Thoracic aorta (tissue), 2 donors: ENCODE measurements at regions not wholly inside any gene's neighbourhood (a gene's known extent, or its start where the extent isn't known, plus 50 kb on each side); places are given as distances from the start of the nearest gene placed in this dataset.

Source experiments
- ATAC-seq: fragments of 150-250 bp; one replicate; pipeline ENCODE4 v1.8.0; 2017; ENCODE audit warnings: low read depth; ENCODE audit not compliant: insufficient number of reproducible peaks, low FRiP score
- DNase-seq: peaks from one replicate; pipeline ENCODE4 v3.0.0-alpha.2; 2020; ENCODE audit warnings: low spot score
- H3K27ac ChIP-seq, 2 donors: fragments of 200-600 bp; sonication (generic); 1 replicate in 1 of 2; 2 replicates in 1 of 2; pipeline ENCODE4 v1.5.1; 2016; ENCODE audit warnings: mild to moderate bottlenecking in 2 of 2, moderate library complexity in 2 of 2
- H3K27me3 ChIP-seq: fragments of 200-600 bp; sonication (generic); replicated peaks from 2 replicates; pipeline ENCODE4 v1.6.0; 2016; ENCODE audit warnings: mild to moderate bottlenecking; ENCODE audit not compliant: insufficient read depth
- H3K36me3 ChIP-seq: fragments of 200-600 bp; sonication (generic); one replicate; pipeline ENCODE4 v1.5.1; 2016
- H3K4me1 ChIP-seq, 2 donors: fragments of 200-600 bp; sonication (generic); 1 replicate in 1 of 2; 2 replicates in 1 of 2; pipeline versions ENCODE4 v1.5.1 to v1.6.0; 2016; ENCODE audit warnings: low read depth in 2 of 2, mild to moderate bottlenecking in 1 of 2; ENCODE audit not compliant: control insufficient read depth in 1 of 2
- H3K4me3 ChIP-seq: fragments of 200-600 bp; sonication (generic); 2 replicates; pipeline ENCODE4 v1.5.1; 2016; ENCODE audit warnings: mild to moderate bottlenecking
- H3K9me3 ChIP-seq: fragments of 200-600 bp; sonication (generic); 2 replicates; pipeline ENCODE4 v1.5.1; 2016
- TF ChIP-seq, protein P1 (sequence below): fragments of 200-600 bp; sonication (generic); IDR thresholded peaks from one replicate; pipeline ENCODE4 v1.5.1; 2019; ENCODE audit warnings: antibody characterized with exemption

DNA sequence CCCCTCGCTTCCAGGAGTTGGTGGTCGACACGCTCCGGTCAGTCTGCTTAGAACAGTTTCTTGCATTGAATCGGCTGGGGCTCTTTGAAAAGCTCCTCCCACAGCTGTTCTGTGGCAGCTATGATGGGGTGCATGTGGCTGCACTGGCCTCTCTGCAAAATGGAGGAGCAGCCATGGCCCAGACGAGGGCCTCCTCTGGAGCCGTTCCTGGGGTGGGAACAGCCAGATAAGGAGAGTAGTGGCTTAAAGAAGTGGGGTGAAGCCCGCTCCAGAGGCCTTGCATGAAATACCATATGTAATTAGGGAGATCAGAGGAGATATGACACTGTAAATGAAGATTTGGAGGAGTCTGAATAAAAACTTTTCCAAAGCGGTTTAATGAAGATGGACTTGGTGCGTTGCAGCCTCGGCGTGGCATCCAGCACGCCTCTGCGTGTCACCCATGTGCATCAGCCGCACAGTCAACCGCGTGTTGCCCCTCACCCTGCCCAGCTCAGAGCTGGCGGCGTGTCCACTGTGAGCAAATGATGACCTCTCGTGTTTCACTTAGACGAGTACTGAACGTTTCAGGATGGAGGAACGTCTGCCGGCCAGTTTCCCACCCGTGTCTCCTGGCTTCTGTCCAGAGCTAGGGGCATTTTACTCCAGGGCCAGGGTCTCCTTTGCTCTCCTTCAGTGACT is 199.2 kb downstream of the TEX29 start:
- DNase-seq (no peak), ATAC-seq (no peak)
- TF ChIP-seq, protein P1, sequence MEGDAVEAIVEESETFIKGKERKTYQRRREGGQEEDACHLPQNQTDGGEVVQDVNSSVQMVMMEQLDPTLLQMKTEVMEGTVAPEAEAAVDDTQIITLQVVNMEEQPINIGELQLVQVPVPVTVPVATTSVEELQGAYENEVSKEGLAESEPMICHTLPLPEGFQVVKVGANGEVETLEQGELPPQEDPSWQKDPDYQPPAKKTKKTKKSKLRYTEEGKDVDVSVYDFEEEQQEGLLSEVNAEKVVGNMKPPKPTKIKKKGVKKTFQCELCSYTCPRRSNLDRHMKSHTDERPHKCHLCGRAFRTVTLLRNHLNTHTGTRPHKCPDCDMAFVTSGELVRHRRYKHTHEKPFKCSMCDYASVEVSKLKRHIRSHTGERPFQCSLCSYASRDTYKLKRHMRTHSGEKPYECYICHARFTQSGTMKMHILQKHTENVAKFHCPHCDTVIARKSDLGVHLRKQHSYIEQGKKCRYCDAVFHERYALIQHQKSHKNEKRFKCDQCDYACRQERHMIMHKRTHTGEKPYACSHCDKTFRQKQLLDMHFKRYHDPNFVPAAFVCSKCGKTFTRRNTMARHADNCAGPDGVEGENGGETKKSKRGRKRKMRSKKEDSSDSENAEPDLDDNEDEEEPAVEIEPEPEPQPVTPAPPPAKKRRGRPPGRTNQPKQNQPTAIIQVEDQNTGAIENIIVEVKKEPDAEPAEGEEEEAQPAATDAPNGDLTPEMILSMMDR: no peak

DNA sequence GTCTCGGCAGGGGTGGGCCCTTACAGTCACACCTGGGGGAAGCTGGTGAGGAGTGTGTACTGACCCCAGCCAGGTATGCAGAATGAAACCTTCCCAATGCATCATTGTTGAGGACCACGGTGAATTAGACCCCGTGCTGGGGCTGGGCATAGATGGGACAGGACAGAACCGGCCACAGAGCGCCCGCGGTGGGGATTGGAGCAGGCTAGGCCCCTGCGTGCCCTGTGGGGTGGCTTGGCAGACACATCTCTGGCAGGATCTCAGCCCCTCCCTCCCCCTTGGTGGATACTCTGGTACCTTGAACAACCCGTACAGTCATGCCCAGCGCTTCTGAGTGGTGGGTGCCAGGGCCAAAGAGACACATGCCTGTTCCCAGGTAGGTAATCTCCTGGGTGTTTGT is 200.6 kb downstream of the TEX29 start:
- DNase-seq (no peak), ATAC-seq (no peak)
- Histone ChIP-seq H3K27me3 (no peaks in the 10 kb centered on the region), H3K9me3 (no peaks in the 10 kb centered on the region), H3K4me3 (no peak overlapping the region), H3K36me3 (no peaks in the 10 kb centered on the region), H3K4me1 (no peaks in the 10 kb centered on the region), H3K27ac (no peak overlapping the region)
- TF ChIP-seq, protein P1: no peak

More for the DNA sequence above, 199.2 kb downstream of the TEX29 start:
- Histone ChIP-seq H3K36me3 (no peaks in the 10 kb centered on the region), H3K4me1 (no peaks in the 10 kb centered on the region), H3K4me3 (no peak overlapping the region), H3K9me3 (no peaks in the 10 kb centered on the region), H3K27ac (no peak overlapping the region), H3K27me3 (no peaks in the 10 kb centered on the region)

DNA sequence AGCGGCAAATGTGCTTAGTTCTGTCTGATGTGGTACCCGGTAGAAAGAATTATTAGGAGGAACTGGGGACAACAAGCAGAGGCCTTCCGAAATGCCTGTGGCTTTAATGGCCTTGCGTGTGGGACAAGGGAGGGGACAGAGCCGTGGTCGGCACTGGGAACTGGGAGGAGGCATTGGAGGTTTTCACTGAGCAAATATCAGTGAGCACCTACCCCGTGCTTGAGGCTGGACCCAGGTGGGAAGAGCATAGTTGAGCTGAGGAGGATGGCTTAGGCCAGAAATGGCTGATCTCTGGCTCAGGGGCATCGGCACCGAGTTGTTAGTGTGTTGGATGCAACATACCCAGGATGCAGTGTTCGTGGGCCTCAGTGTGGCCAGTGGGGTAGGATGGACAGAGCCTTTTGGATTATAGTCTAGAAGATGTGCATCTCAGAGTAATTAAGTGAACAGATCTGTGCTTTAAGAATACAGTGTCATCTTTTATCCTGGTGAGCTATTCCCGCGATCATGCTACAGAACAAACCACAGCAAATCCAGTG is 201.3 kb downstream of the TEX29 start:
- Histone ChIP-seq H3K27me3 (no peaks in the 10 kb centered on the region), H3K4me1 (no peaks in the 10 kb centered on the region), H3K4me3 (no peak overlapping the region), H3K36me3 (no peaks in the 10 kb centered on the region), H3K9me3 (no peaks in the 10 kb centered on the region), H3K27ac (no peak overlapping the region)
- ATAC-seq: no peak
- TF ChIP-seq, protein P1: no peak
- DNase-seq: no peak

DNA sequence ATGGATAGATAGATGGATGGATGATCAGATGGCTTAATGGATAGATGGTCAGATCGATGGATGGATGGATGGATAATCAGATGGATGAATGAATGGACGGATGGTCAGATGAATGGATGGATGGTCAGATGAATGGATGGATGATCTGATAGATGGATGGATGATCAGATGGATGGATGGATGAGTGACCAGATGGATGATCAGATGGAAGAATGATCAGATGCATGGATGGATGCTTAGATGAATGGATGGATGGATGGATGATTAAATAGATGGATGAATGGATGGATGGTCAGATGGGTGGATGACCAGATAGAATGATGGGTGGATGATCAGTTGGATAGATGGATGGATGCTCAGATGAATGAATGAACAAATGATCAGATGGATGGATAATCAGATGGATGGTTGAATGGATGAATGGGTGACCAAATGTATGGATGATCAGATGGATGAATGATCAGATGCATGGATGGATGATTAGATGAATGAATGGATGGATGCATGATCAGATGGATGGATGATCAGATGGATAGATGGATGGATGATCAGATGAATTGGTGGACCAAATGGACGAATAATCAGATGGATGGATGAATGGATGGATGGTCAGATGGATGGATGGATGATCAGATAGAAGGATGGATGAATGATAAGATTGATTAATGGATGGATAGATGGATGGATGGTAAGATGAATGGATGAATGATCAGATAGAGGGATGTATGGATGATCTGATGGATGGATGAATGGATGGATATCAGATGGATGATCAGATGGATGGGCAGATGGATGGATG is 205.1 kb downstream of the TEX29 start:
- H3K27me3 ChIP-seq: no peaks in the 10 kb centered on the region
- H3K36me3 ChIP-seq: no peaks in the 10 kb centered on the region
- ATAC-seq (no peak), DNase-seq (no peak)
- TF ChIP-seq, protein P1: no peak
- H3K4me3 ChIP-seq: no peak overlapping the region
- no peaks in the 10 kb centered on the region for H3K4me1 ChIP-seq
- no peaks in the 10 kb centered on the region for H3K9me3 ChIP-seq
- H3K27ac ChIP-seq: no peak overlapping the region

DNA sequence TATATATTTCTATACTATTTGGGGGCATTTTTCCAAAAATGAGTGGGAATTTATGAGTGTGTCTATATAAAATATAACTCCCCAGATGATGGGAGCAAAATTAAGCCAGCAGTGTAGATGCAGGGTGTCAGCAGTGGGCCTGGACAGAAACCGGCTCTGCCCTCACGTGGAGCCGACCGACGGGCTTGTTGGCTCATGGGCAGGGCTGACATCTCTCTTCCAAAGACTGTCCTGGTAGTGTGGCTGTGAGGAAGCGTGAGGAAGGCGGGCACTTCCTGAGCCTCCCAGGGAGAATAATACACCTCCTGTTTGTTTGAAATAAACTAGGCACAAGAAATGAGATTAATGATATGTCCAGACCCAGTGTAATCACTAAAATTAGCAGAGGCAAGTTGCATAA is 206.5 kb downstream of the TEX29 start:
- Histone ChIP-seq H3K9me3 (no peaks in the 10 kb centered on the region), H3K4me1 (no peaks in the 10 kb centered on the region), H3K27ac (no peak overlapping the region), H3K36me3 (no peaks in the 10 kb centered on the region), H3K27me3 (no peaks in the 10 kb centered on the region), H3K4me3 (no peak overlapping the region)
- DNase-seq: no peak
- no peak for ATAC-seq
- TF ChIP-seq, protein P1: no peak
